Upper lobe of left lung (tissue), 4 donors: ENCODE measurements at regions not wholly inside any gene's neighbourhood (a gene's known extent, or its start where the extent isn't known, plus 50 kb on each side); places are given as distances from the start of the nearest gene placed in this dataset.

Experiments used
- CTCF ChIP-seq, 6 experiments: fragments of 450-650 bp in 4 of 6; fragments of 200-600 bp in 2 of 6; sonication (generic) in 2 of 6; IDR thresholded peaks; one replicate each; pipeline ENCODE4 v1.5.1; 2016 to 2019; ENCODE audit warnings: antibody characterized with exemption in 6 of 6
- POLR2A ChIP-seq, 4 donors: fragments of 450-650 bp; IDR thresholded peaks; one replicate each; pipeline ENCODE4 v1.5.1; 2016 to 2017; ENCODE audit warnings: antibody characterized with exemption in 4 of 4, mild to moderate bottlenecking in 2 of 4

GRCh38 chr9:18297056-18297841 is 176.7 kb upstream of the ADAMTSL1 start:
- TF ChIP-seq CTCF (IDR thresholded peaks at IDR 0.05) (no peak), POLR2A (IDR thresholded peaks at IDR 0.05) (no peak)
